ENCODE measurements at regions not wholly inside any gene's neighbourhood (a gene's known extent, or its start where the extent isn't known, plus 50 kb on each side); places are given as distances from the start of the nearest gene placed in this dataset.

- Mint-ChIP-seq H3K27me3 (ENCODE audit: unreplicated experiment) (no peaks in the 10 kb centered on the region), H3K4me1 (ENCODE audit: unreplicated experiment) (peaks cover 7% of the 10 kb centered on the region)
These were observed 1703.9 kb upstream of the TENM3 start for GRCh38 chr4:180539284-180539683.

GRCh38 chr4:180541678-180542077 is 1701.5 kb upstream of the TENM3 start:
- Mint-ChIP-seq H3K27me3 (ENCODE audit: unreplicated experiment) (no peaks in the 10 kb centered on the region), H3K36me3 (ENCODE audit: low read depth, unreplicated experiment) (no peaks in the 10 kb centered on the region), H3K4me3 (ENCODE audit: unreplicated experiment) (no peak overlapping the region), H3K4me1 (ENCODE audit: unreplicated experiment) (peaks cover 7% of the 10 kb centered on the region), H3K9me3 (ENCODE audit: unreplicated experiment) (no peaks in the 10 kb centered on the region), H3K27ac (ENCODE audit: unreplicated experiment) (no peak overlapping the region)
- no peak for TF ChIP-seq CTCF (IDR thresholded peaks at IDR 0.05; ENCODE audit: unreplicated experiment)
- DNase-seq (ENCODE audit: low spot score), result no peak

More at GRCh38 chr4:180539284-180539683, 1703.9 kb upstream of the TENM3 start:
- no peak for DNase-seq (ENCODE audit: low spot score)
- TF ChIP-seq CTCF (IDR thresholded peaks at IDR 0.05; ENCODE audit: unreplicated experiment), result no peak
- Mint-ChIP-seq H3K9me3 (ENCODE audit: unreplicated experiment) (no peaks in the 10 kb centered on the region), H3K36me3 (ENCODE audit: low read depth, unreplicated experiment) (no peaks in the 10 kb centered on the region), H3K27ac (ENCODE audit: unreplicated experiment) (no peak overlapping the region), H3K4me3 (ENCODE audit: unreplicated experiment) (no peak overlapping the region)

- Mint-ChIP-seq H3K27ac (ENCODE audit: unreplicated experiment) (no peak overlapping the region), H3K4me1 (ENCODE audit: unreplicated experiment) (peaks cover 6% of the 10 kb centered on the region), H3K27me3 (ENCODE audit: unreplicated experiment) (no peaks in the 10 kb centered on the region), H3K4me3 (ENCODE audit: unreplicated experiment) (no peak overlapping the region), H3K36me3 (ENCODE audit: low read depth, unreplicated experiment) (no peaks in the 10 kb centered on the region), H3K9me3 (ENCODE audit: unreplicated experiment) (no peaks in the 10 kb centered on the region)
- no peak for DNase-seq (ENCODE audit: low spot score)
- TF ChIP-seq CTCF (IDR thresholded peaks at IDR 0.05; ENCODE audit: unreplicated experiment), result no peak
These were observed 1700.6 kb upstream of the TENM3 start for GRCh38 chr4:180542445-180543100.

GRCh38 chr4:180550106-180550505 is 1693.1 kb upstream of the TENM3 start:
- no peak for DNase-seq (ENCODE audit: low spot score)
- no peaks in the 10 kb centered on the region for H3K9me3 Mint-ChIP-seq (ENCODE audit: unreplicated experiment)
- no peak overlapping the region for H3K4me3 Mint-ChIP-seq (ENCODE audit: unreplicated experiment)
- peaks cover 3% of the 10 kb centered on the region for H3K27me3 Mint-ChIP-seq (ENCODE audit: unreplicated experiment)
- H3K36me3 Mint-ChIP-seq (ENCODE audit: low read depth, unreplicated experiment), result no peaks in the 10 kb centered on the region
- no peak overlapping the region for H3K27ac Mint-ChIP-seq (ENCODE audit: unreplicated experiment)
- no peak for TF ChIP-seq CTCF (IDR thresholded peaks at IDR 0.05; ENCODE audit: unreplicated experiment)
- H3K4me1 Mint-ChIP-seq (ENCODE audit: unreplicated experiment), result no peaks in the 10 kb centered on the region

- no peaks in the 10 kb centered on the region for H3K36me3 Mint-ChIP-seq (ENCODE audit: low read depth, unreplicated experiment)
- H3K4me1 Mint-ChIP-seq (ENCODE audit: unreplicated experiment), result peaks cover 3% of the 10 kb centered on the region
- no peak for DNase-seq (ENCODE audit: low spot score)
- H3K27me3 Mint-ChIP-seq (ENCODE audit: unreplicated experiment), result peaks cover 3% of the 10 kb centered on the region
- no peak overlapping the region for H3K27ac Mint-ChIP-seq (ENCODE audit: unreplicated experiment)
- H3K4me3 Mint-ChIP-seq (ENCODE audit: unreplicated experiment), result no peak overlapping the region
- peak; percentile 59 for TF ChIP-seq CTCF (IDR thresholded peaks at IDR 0.05; ENCODE audit: unreplicated experiment)
- no peaks in the 10 kb centered on the region for H3K9me3 Mint-ChIP-seq (ENCODE audit: unreplicated experiment)
These were observed 1685.9 kb upstream of the TENM3 start for GRCh38 chr4:180557348-180557747.

Measured in endothelial cell (in vitro differentiated cells).